ENCODE measurements at regions not wholly inside any gene's neighbourhood (a gene's known extent, or its start where the extent isn't known, plus 50 kb on each side); places are given as distances from the start of the nearest gene placed in this dataset.

DNA sequence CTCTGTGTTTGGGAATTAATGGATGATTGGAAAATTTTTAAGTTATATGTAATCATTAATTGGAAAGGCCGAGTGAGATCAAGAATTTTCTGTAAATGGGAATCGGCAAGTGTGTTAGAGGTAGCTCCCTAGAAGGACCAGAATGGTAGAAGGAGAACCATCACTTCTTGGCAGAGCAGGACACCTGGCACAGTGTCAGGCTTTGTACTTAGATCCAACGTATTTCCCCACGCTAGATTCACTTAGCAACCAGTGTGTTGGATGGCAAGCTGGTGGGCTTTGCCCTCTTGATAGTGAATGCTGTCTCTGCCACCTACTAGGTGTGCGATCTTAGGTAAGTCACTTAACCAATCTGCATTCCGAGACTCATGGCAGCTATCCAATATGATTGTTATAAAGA is 107.8 kb upstream of the ZNF438 start:
- TF ChIP-seq PAX5 (IDR thresholded peaks at IDR 0.05; ENCODE audit: insufficient read depth, low read length, severe bottlenecking) (no peak), POU2F2 (IDR thresholded peaks at IDR 0.05; ENCODE audit: low read depth, low read length) (no peak), SPI1 (IDR thresholded peaks at IDR 0.05; ENCODE audit: low read depth, low read length) (no peak), POLR2AphosphoS5 (IDR thresholded peaks at IDR 0.05; ENCODE audit: low read depth, low read length) (no peak), POLR2A (IDR thresholded peaks at IDR 0.05; ENCODE audit: low read depth, low read length) (no peak), TAF1 (IDR thresholded peaks at IDR 0.05; ENCODE audit: low read depth, low read length) (no peak)
- DNase-seq (ENCODE audit: insufficient read length, low spot score) (no peak), FAIRE-seq (no peak)

DNA sequence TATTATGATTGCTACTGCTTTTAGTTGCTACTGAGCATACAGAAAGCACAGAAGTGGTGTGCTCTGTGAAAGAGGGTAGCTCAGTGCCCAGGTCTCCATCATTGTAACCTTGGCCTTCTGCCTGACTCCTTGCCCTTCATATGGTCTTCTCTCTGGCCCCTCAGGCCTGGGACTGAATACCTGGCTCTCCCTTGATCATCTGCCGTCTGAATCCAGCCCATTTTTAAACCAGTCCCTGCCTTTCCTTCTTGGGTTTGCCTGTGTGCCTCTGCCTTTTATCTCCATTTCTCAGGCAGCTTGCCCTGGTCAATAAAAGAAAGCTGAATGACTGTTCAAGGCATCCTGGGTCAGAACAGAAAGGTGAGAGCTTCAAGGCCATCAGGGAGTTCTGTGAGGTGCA is 109.1 kb upstream of the ZNF438 start:
- DNase-seq (ENCODE audit: insufficient read length, low spot score), result no peak
- no peak for FAIRE-seq
- TF ChIP-seq PAX5 (IDR thresholded peaks at IDR 0.05; ENCODE audit: insufficient read depth, low read length, severe bottlenecking), result no peak
- no peak for TF ChIP-seq POLR2A (IDR thresholded peaks at IDR 0.05; ENCODE audit: low read depth, low read length)
- no peak for TF ChIP-seq POLR2AphosphoS5 (IDR thresholded peaks at IDR 0.05; ENCODE audit: low read depth, low read length)

DNA sequence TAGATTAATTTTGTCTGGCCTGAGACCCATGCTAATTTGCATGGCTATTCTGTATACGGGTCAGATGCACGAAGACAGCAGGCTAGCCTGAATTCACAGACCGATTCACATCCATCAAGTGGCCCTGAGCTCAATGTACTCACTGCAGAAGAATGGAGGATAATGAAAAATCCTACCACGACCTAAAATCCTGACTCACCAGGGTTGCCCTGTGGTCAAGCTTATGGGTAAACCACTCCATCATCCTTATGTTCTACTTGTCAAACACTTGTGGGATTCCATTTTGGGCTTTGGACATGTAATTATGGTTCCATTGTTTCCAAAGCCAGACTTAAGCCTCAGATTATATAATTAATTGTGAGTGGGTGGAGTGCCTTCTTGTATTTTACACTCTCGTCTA is 110.4 kb upstream of the ZNF438 start:
- TF ChIP-seq PAX5 (IDR thresholded peaks at IDR 0.05; ENCODE audit: insufficient read depth, low read length, severe bottlenecking) (no peak), POLR2A (IDR thresholded peaks at IDR 0.05; ENCODE audit: low read depth, low read length) (no peak)
- DNase-seq (ENCODE audit: insufficient read length, low spot score) (no peak), FAIRE-seq (no peak)

DNA sequence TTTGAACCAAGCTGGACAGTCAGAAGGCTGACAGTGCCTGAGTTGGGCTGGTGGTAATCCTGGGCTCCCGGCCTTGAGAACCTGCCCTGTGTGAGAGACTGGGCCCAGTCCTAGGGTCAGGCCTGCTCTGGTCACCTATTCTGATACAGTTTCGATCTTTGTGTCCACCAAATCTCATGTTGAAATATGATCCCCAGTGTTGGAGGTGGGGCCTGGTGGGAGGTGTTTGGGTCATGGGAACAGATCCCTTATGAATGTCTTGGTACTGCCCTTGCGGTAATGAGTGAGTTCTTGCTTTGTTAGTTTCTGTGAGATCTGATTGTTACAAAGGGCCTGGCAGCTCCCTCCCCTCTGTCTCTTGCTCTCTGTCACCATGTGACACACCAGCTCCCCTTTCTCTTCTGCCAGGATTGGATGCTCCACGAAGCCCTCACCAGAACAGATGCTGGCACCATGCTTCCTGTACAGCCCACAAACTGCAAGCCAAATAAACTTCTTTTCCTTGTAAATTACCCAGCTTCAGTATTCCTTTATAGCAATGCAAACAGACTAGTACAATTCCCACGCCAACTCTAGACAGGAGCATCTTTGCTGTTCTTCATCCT is 111.8 kb upstream of the ZNF438 start:
- no peak for DNase-seq (ENCODE audit: insufficient read length, low spot score)
- FAIRE-seq, result no peak
- TF ChIP-seq PAX5 (IDR thresholded peaks at IDR 0.05; ENCODE audit: insufficient read depth, low read length, severe bottlenecking) (no peak), POLR2A (IDR thresholded peaks at IDR 0.05; ENCODE audit: low read depth, low read length) (no peak), TAF1 (IDR thresholded peaks at IDR 0.05; ENCODE audit: low read depth, low read length) (no peak), POLR2AphosphoS5 (IDR thresholded peaks at IDR 0.05; ENCODE audit: low read depth, low read length) (no peak), SPI1 (IDR thresholded peaks at IDR 0.05; ENCODE audit: low read depth, low read length) (no peak), POU2F2 (IDR thresholded peaks at IDR 0.05; ENCODE audit: low read depth, low read length) (no peak)

GRCh38 chr10:31145986-31146385 is 114.3 kb upstream of the ZNF438 start:
- DNase-seq (ENCODE audit: insufficient read length, low spot score), result no peak
- peak; percentile 64 for FAIRE-seq
- TF ChIP-seq POLR2AphosphoS5 (IDR thresholded peaks at IDR 0.05; ENCODE audit: low read depth, low read length) (no peak), TAF1 (IDR thresholded peaks at IDR 0.05; ENCODE audit: low read depth, low read length) (no peak), SPI1 (IDR thresholded peaks at IDR 0.05; ENCODE audit: low read depth, low read length) (no peak), POU2F2 (IDR thresholded peaks at IDR 0.05; ENCODE audit: low read depth, low read length) (no peak), PAX5 (IDR thresholded peaks at IDR 0.05; ENCODE audit: insufficient read depth, low read length, severe bottlenecking) (no peak), POLR2A (IDR thresholded peaks at IDR 0.05; ENCODE audit: low read depth, low read length) (no peak)

- DNase-seq (ENCODE audit: insufficient read length, low spot score) (no peak), FAIRE-seq (no peak)
Measured at GRCh38 chr10:31146491-31147209, 115.0 kb upstream of the ZNF438 start.

DNA sequence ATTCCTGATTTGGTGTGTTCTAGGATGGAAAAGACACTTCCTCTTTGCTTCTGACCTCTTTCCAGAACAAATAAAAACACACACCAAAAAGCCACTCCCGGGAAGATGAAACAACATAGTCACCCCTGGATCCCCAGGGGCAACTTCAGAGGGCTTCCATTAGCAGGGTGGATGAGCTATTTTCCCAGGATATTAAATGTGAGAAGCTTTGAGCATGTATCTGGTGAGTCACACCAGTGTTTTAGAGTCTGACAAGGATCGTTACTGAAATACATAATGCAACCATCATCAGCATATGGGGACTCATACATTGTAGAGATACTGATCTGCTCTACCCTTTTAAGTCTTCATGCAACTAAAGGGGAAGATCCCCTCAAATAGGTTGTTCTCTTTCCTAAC is 115.5 kb upstream of the ZNF438 start:
- no peak for FAIRE-seq
- TF ChIP-seq POU2F2 (IDR thresholded peaks at IDR 0.05; ENCODE audit: low read depth, low read length) (no peak), POLR2A (IDR thresholded peaks at IDR 0.05; ENCODE audit: low read depth, low read length) (no peak), POLR2AphosphoS5 (IDR thresholded peaks at IDR 0.05; ENCODE audit: low read depth, low read length) (no peak), TAF1 (IDR thresholded peaks at IDR 0.05; ENCODE audit: low read depth, low read length) (no peak), PAX5 (IDR thresholded peaks at IDR 0.05; ENCODE audit: insufficient read depth, low read length, severe bottlenecking) (no peak), SPI1 (IDR thresholded peaks at IDR 0.05; ENCODE audit: low read depth, low read length) (no peak)
- DNase-seq (ENCODE audit: insufficient read length, low spot score), result no peak

More at GRCh38 chr10:31146491-31147209, 115.0 kb upstream of the ZNF438 start:
- TF ChIP-seq PAX5 (IDR thresholded peaks at IDR 0.05; ENCODE audit: insufficient read depth, low read length, severe bottlenecking) (no peak), POLR2A (IDR thresholded peaks at IDR 0.05; ENCODE audit: low read depth, low read length) (no peak), SPI1 (IDR thresholded peaks at IDR 0.05; ENCODE audit: low read depth, low read length) (no peak), TAF1 (IDR thresholded peaks at IDR 0.05; ENCODE audit: low read depth, low read length) (no peak), POU2F2 (IDR thresholded peaks at IDR 0.05; ENCODE audit: low read depth, low read length) (no peak), POLR2AphosphoS5 (IDR thresholded peaks at IDR 0.05; ENCODE audit: low read depth, low read length) (no peak)

GRCh38 chr10:31148951-31149350 is 117.3 kb upstream of the ZNF438 start:
- no peak for TF ChIP-seq POLR2A (IDR thresholded peaks at IDR 0.05; ENCODE audit: low read depth, low read length)
- TF ChIP-seq SPI1 (IDR thresholded peaks at IDR 0.05; ENCODE audit: low read depth, low read length), result no peak
- no peak for TF ChIP-seq POU2F2 (IDR thresholded peaks at IDR 0.05; ENCODE audit: low read depth, low read length)
- TF ChIP-seq PAX5 (IDR thresholded peaks at IDR 0.05; ENCODE audit: insufficient read depth, low read length, severe bottlenecking), result no peak
- TF ChIP-seq POLR2AphosphoS5 (IDR thresholded peaks at IDR 0.05; ENCODE audit: low read depth, low read length), result no peak
- TF ChIP-seq TAF1 (IDR thresholded peaks at IDR 0.05; ENCODE audit: low read depth, low read length), result no peak
- FAIRE-seq (no peak), DNase-seq (ENCODE audit: insufficient read length, low spot score) (no peak)

- no peak for TF ChIP-seq SPI1 (IDR thresholded peaks at IDR 0.05; ENCODE audit: low read depth, low read length)
- TF ChIP-seq PAX5 (IDR thresholded peaks at IDR 0.05; ENCODE audit: insufficient read depth, low read length, severe bottlenecking), result no peak
- no peak for TF ChIP-seq POLR2A (IDR thresholded peaks at IDR 0.05; ENCODE audit: low read depth, low read length)
- TF ChIP-seq POLR2AphosphoS5 (IDR thresholded peaks at IDR 0.05; ENCODE audit: low read depth, low read length), result no peak
- no peak for TF ChIP-seq POU2F2 (IDR thresholded peaks at IDR 0.05; ENCODE audit: low read depth, low read length)
- no peak for TF ChIP-seq TAF1 (IDR thresholded peaks at IDR 0.05; ENCODE audit: low read depth, low read length)
- no peak for FAIRE-seq
- DNase-seq (ENCODE audit: insufficient read length, low spot score), result no peak
Measured at GRCh38 chr10:31149835-31150512, 118.3 kb upstream of the ZNF438 start.
